ENCODE measurements at regions not wholly inside any gene's neighbourhood (a gene's known extent, or its start where the extent isn't known, plus 50 kb on each side); places are given as distances from the start of the nearest gene placed in this dataset.

DNA sequence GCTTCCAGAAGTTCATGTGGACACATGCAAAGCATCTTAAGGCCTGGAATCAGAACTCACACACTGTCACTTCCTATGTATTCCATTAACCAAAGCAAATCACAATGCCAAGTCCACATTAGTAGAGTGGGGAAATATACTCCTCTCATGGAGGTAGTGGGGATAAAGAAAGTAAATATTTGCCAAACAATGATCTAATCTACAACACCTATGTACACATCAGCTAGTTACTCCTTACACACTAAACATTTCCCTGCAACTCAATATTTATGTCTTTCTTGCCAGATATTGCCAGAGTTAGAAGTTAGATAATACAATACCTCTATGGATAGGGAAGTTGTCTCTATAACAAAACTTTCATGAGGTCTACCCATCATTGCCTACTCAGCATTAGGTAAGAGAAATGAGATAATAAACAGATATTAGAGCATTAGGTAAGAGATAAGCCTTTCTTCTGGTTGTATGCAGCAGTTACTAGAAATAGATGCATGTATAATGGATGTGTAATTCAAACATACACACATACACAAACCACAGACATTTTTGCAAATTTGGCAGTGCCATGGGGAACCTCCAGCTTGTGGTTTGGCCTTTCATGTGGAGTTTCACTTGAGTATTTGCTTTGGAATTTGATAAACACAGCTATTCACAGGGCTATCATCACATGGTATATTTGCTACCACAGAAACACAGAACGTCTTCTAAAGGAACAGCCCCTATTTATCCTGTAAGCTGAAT lies 196.5 kb downstream of the TLE1 start:
- WGBS (ENCODE audit: low lambda C conversion rate, missing lambda C conversion rate) = 5% methylated on average over 1 of the region's 1 CpG
- Histone ChIP-seq H3K36me3 (replicated peaks; ENCODE audit: insufficient read depth, low read depth) (no peaks in the 10 kb centered on the region), H3K9me2 (replicated peaks; ENCODE audit: insufficient read depth) (no peaks in the 10 kb centered on the region), H3K27me3 (no peaks in the 10 kb centered on the region), H3K4me2 (no peak overlapping the region), H3K27ac (peak overlapping the region; percentile 9), H2AFZ (no peak overlapping the region), H3K9me3 (ENCODE audit: low read depth) (no peaks in the 10 kb centered on the region), H3K79me2 (no peaks in the 10 kb centered on the region), H3K4me1 (ENCODE audit: insufficient read depth) (peaks cover 10% of the 10 kb centered on the region), H4K20me1 (ENCODE audit: insufficient read depth, poor library complexity, severe bottlenecking) (no peaks in the 10 kb centered on the region), H3K4me3 (no peak overlapping the region)
- DNase-seq (ENCODE audit: low spot score) = peak; percentile 8
- TF ChIP-seq EZH2phosphoT487 (IDR thresholded peaks at IDR 0.05; ENCODE audit: low read depth, severe bottlenecking, unreplicated experiment) = no peak
- TF ChIP-seq, protein P1, sequence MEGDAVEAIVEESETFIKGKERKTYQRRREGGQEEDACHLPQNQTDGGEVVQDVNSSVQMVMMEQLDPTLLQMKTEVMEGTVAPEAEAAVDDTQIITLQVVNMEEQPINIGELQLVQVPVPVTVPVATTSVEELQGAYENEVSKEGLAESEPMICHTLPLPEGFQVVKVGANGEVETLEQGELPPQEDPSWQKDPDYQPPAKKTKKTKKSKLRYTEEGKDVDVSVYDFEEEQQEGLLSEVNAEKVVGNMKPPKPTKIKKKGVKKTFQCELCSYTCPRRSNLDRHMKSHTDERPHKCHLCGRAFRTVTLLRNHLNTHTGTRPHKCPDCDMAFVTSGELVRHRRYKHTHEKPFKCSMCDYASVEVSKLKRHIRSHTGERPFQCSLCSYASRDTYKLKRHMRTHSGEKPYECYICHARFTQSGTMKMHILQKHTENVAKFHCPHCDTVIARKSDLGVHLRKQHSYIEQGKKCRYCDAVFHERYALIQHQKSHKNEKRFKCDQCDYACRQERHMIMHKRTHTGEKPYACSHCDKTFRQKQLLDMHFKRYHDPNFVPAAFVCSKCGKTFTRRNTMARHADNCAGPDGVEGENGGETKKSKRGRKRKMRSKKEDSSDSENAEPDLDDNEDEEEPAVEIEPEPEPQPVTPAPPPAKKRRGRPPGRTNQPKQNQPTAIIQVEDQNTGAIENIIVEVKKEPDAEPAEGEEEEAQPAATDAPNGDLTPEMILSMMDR (IDR thresholded peaks at IDR 0.05; ENCODE audit: poor library complexity) = no peak
- TF ChIP-seq EZH2 (IDR thresholded peaks at IDR 0.05; ENCODE audit: borderline replicate concordance) = no peak

DNA sequence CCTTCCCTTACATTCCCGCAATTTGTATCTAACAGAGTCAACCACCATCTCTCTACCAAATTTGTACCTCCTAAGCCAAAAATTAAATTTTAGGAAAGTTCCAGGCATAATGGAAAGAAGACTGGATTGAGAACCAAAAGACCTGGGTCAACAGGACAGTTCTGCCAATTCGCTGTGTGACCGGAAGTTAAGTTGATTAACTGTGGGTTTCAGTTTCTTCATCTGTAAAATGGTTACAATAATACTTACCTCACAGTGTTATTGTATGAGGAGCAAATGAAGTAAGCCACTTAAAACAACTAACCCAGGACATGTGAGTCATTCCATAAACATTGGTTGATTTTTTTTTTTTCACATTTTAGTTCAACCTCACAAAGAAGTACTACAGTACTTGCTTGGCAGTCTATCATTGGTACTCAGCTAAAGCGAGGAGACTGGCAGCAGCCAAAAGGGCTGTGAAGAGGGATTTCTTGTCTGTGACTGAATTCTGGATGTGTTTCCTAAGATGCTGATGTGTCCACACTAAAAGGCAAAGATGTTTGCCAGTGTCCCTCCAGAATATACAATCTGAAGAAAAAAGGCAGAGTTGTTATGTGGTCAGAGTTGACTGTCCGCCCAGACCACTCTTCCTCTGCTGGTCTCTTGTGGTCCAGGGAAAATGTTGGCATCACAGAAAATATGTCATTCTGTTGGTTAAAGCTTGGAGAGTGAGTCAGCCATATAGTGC lies 198.6 kb downstream of the TLE1 start:
- Histone ChIP-seq H3K4me2 (no peak overlapping the region), H4K20me1 (ENCODE audit: insufficient read depth, poor library complexity, severe bottlenecking) (no peaks in the 10 kb centered on the region), H3K27ac (no peak overlapping the region)

DNA sequence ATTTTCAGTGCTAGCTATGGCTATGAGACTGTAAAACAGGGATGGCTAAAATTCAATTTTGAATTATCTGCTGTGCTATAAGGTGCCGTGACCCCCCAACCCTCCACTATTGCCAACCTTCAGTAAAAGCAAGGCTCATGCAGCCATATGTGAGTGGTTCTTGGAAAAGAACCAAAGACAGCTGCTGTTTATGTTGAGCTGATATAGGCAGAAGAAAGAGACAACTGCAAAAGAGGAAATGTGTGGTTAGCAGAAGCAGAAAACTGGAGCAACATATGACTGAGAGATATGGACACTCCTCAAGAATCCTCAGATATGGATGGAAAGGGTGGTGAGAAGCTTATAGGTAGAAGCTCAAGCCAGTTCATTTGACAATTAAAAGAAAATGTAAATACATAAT lies 200.3 kb downstream of the TLE1 start:
- Histone ChIP-seq H3K4me3 (no peak overlapping the region), H3K36me3 (replicated peaks; ENCODE audit: insufficient read depth, low read depth) (no peaks in the 10 kb centered on the region), H3K9me2 (replicated peaks; ENCODE audit: insufficient read depth) (no peaks in the 10 kb centered on the region), H3K79me2 (no peaks in the 10 kb centered on the region), H3K4me2 (no peak overlapping the region), H3K4me1 (ENCODE audit: insufficient read depth) (peaks cover 10% of the 10 kb centered on the region), H3K27ac (no peak overlapping the region), H3K27me3 (no peaks in the 10 kb centered on the region), H4K20me1 (ENCODE audit: insufficient read depth, poor library complexity, severe bottlenecking) (no peaks in the 10 kb centered on the region), H3K9me3 (ENCODE audit: low read depth) (no peaks in the 10 kb centered on the region), H2AFZ (no peak overlapping the region)
- TF ChIP-seq EZH2phosphoT487 (IDR thresholded peaks at IDR 0.05; ENCODE audit: low read depth, severe bottlenecking, unreplicated experiment) (no peak), EZH2 (IDR thresholded peaks at IDR 0.05; ENCODE audit: borderline replicate concordance) (no peak)
- TF ChIP-seq, protein P1 (IDR thresholded peaks at IDR 0.05; ENCODE audit: poor library complexity) = no peak
- 82% methylated on average over 1 of the region's 1 CpG for WGBS (ENCODE audit: low lambda C conversion rate, missing lambda C conversion rate)
- DNase-seq (ENCODE audit: low spot score) = no peak

More for the DNA sequence above, 198.6 kb downstream of the TLE1 start:
- Histone ChIP-seq H3K27me3 (no peaks in the 10 kb centered on the region), H3K9me3 (ENCODE audit: low read depth) (no peaks in the 10 kb centered on the region), H3K36me3 (replicated peaks; ENCODE audit: insufficient read depth, low read depth) (no peaks in the 10 kb centered on the region), H3K4me3 (no peak overlapping the region), H2AFZ (no peak overlapping the region), H3K4me1 (ENCODE audit: insufficient read depth) (peaks cover 10% of the 10 kb centered on the region), H3K79me2 (no peaks in the 10 kb centered on the region), H3K9me2 (replicated peaks; ENCODE audit: insufficient read depth) (no peaks in the 10 kb centered on the region)
- no peak for DNase-seq (ENCODE audit: low spot score)
- 98% methylated on average over 5 of the region's 5 CpGs for WGBS (ENCODE audit: low lambda C conversion rate, missing lambda C conversion rate)
- TF ChIP-seq EZH2phosphoT487 (IDR thresholded peaks at IDR 0.05; ENCODE audit: low read depth, severe bottlenecking, unreplicated experiment) (no peak), EZH2 (IDR thresholded peaks at IDR 0.05; ENCODE audit: borderline replicate concordance) (no peak)
- TF ChIP-seq, protein P1 (IDR thresholded peaks at IDR 0.05; ENCODE audit: poor library complexity) = no peak

Measured in hepatocyte (in vitro differentiated cells).